Right lobe of liver (tissue), 6 donors: ENCODE measurements at regions not wholly inside any gene's neighbourhood (a gene's known extent, or its start where the extent isn't known, plus 50 kb on each side); places are given as distances from the start of the nearest gene placed in this dataset.

ENCODE experiments used
- ATAC-seq, 4 donors: fragments of 200-7000 bp; cut with Tn5 transposase; one replicate each; pipeline ENCODE4 v1.9.1; 2020; ENCODE audit warnings: mild to moderate bottlenecking in 4 of 4, moderate library complexity in 4 of 4
- DNase-seq, 3 donors: peaks; one replicate each; pipeline ENCODE4 v3.0.0-alpha.2; 2020
- H3K27ac ChIP-seq, 3 donors: fragments of 200-600 bp; one replicate each; pipeline ENCODE4 v1.8.0; 2022
- H3K27me3 ChIP-seq, 2 donors: fragments of 200-600 bp; one replicate each; pipeline ENCODE4 v1.8.0; 2022
- H3K36me3 ChIP-seq, 4 donors: fragments of 200-600 bp; sonication (generic) in 1 of 4; one replicate each; pipeline versions ENCODE4 v1.5.1 to v1.8.0; 2017 to 2022; ENCODE audit warnings: control low read depth in 1 of 4
- H3K4me1 ChIP-seq, 4 donors: fragments of 200-600 bp; sonication (generic) in 1 of 4; one replicate each; pipeline versions ENCODE4 v1.5.1 to v1.8.0; 2017 to 2022; ENCODE audit warnings: control low read depth in 1 of 4
- H3K4me3 ChIP-seq, 3 donors: fragments of 200-600 bp; one replicate each; pipeline ENCODE4 v1.8.0; 2022
- H3K9me3 ChIP-seq, 4 donors: fragments of 200-600 bp; sonication (generic) in 1 of 4; one replicate each; pipeline versions ENCODE4 v1.5.1 to v1.8.0; 2017 to 2022; ENCODE audit warnings: control low read depth in 1 of 4
- POLR2A ChIP-seq: fragments of 450-650 bp; IDR thresholded peaks from one replicate; pipeline ENCODE4 v1.6.1; 2017; ENCODE audit warnings: antibody characterized with exemption, mild to moderate bottlenecking
- WGBS: methylation state at CpG from one replicate; pipeline ENCODE4 v1.1.6; 2018; ENCODE audit warnings: low coverage, low lambda C conversion rate; ENCODE audit not compliant: insufficient coverage; ENCODE audit errors: missing lambda C conversion rate; 5-methylcytosine and 5-hydroxymethylcytosine counted together
- intact Hi-C, 2 donors: fragments of 100-400 bp; cut with DNase I; formaldehyde crosslinking; loops; one replicate each; pipeline versions ENCODE4 v1.11.2 to v1.14.1; 2022
- TF ChIP-seq, protein P1 (sequence below), 4 donors: fragments of 200-600 bp in 3 of 4; fragments of 450-650 bp in 1 of 4; IDR thresholded peaks; one replicate each; pipeline versions ENCODE4 v1.5.1 to v1.8.0; 2016 to 2022; ENCODE audit warnings: antibody characterized with exemption in 4 of 4, mild to moderate bottlenecking in 2 of 4
- donor health status: DM: no; HTN: yes; CAD: no.
- donor health status: DM: no; HTN: no; CAD: no.
- donor health status: DM: no; HTN: no; CAD: no.
- donor health status: DM: no; HTN: yes; CAD: no.
- donor health status: DM: no; HTN: yes; CAD: no.

- no peak for TF ChIP-seq POLR2A
- TF ChIP-seq, protein P1, sequence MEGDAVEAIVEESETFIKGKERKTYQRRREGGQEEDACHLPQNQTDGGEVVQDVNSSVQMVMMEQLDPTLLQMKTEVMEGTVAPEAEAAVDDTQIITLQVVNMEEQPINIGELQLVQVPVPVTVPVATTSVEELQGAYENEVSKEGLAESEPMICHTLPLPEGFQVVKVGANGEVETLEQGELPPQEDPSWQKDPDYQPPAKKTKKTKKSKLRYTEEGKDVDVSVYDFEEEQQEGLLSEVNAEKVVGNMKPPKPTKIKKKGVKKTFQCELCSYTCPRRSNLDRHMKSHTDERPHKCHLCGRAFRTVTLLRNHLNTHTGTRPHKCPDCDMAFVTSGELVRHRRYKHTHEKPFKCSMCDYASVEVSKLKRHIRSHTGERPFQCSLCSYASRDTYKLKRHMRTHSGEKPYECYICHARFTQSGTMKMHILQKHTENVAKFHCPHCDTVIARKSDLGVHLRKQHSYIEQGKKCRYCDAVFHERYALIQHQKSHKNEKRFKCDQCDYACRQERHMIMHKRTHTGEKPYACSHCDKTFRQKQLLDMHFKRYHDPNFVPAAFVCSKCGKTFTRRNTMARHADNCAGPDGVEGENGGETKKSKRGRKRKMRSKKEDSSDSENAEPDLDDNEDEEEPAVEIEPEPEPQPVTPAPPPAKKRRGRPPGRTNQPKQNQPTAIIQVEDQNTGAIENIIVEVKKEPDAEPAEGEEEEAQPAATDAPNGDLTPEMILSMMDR (IDR thresholded peaks at IDR 0.05): no peak
- no peak for DNase-seq
- Histone ChIP-seq H3K36me3 (no peaks in the 10 kb centered on the region), H3K4me3 (no peak overlapping the region), H3K9me3 (no peaks in the 10 kb centered on the region), H3K27me3 (no peaks in the 10 kb centered on the region), H3K27ac (no peak overlapping the region), H3K4me1 (no peaks in the 10 kb centered on the region)
- 79% methylated on average over 3 of the region's 4 CpGs for WGBS
- intact Hi-C loops: no loop called here
- ATAC-seq: no peak
Measured at GRCh38 chr11:11107076-11107723, 245.8 kb downstream of the CSNK2A3 start.

GRCh38 chr11:11105361-11105760, 247.5 kb upstream of the ZBED5 start:
- TF ChIP-seq, protein P1 (IDR thresholded peaks at IDR 0.05): no peak
- no peak for TF ChIP-seq POLR2A
- intact Hi-C loops: no loop called here
- WGBS: no CpG with 5 or more reads among the region's 1 CpG
- H3K36me3 ChIP-seq: no peaks in the 10 kb centered on the region
- H3K27ac ChIP-seq: no peak overlapping the region
- H3K9me3 ChIP-seq: no peaks in the 10 kb centered on the region
- H3K4me3 ChIP-seq: no peak overlapping the region
- no peaks in the 10 kb centered on the region for H3K27me3 ChIP-seq
- ATAC-seq (no peak), DNase-seq (no peak)
- no peaks in the 10 kb centered on the region for H3K4me1 ChIP-seq

DNA sequence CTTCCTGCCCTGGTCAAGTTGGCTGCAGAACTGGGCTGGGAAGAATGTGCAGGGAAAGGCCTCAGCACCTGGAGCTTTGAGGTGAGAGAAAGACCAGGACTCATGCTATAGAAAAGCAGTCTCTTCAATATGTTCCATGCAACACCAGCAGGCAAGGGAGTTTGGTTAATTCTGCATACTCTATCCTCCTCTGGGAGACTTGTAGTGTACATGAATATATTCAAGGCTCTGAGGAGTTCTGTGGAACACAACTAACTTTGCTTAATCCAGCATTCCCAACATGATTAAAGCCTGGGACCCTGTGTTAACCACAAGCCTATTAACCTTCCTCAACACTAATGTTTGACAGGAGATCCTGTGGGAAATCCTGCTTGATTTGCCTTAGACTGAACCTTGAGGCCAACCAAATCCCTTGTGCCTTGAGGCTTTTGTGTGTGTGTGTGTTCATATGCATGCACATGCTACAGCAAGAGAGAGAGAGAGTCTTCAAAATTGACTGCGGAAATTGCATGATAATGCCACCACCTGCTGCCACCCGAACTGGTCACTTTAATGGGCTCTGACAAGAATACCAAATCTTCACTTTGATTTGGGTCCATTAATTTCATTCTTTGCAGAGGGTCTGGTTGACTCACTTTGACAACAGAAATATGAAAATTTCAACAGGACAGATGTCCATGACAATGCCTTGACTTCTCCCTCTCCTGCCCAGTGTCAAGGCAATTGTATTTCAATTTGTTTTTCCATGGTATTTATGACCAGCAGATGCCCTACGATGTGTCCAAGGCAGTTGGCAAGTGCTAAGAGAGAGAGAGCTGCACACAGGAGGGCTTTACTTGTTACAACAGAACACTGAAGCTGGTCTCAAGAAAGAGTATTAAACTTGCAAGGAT, 238.2 kb upstream of the ZBED5 start:
- Histone ChIP-seq H3K9me3 (no peaks in the 10 kb centered on the region), H3K27me3 (no peaks in the 10 kb centered on the region), H3K4me1 (no peaks in the 10 kb centered on the region), H3K36me3 (no peaks in the 10 kb centered on the region), H3K27ac (no peak overlapping the region), H3K4me3 (no peak overlapping the region)
- TF ChIP-seq, protein P1 (IDR thresholded peaks at IDR 0.05): no peak
- TF ChIP-seq POLR2A: no peak
- 69% methylated on average over 3 of the region's 3 CpGs for WGBS
- ATAC-seq (no peak), DNase-seq (no peak)
- intact Hi-C loops: no loop called here

DNA sequence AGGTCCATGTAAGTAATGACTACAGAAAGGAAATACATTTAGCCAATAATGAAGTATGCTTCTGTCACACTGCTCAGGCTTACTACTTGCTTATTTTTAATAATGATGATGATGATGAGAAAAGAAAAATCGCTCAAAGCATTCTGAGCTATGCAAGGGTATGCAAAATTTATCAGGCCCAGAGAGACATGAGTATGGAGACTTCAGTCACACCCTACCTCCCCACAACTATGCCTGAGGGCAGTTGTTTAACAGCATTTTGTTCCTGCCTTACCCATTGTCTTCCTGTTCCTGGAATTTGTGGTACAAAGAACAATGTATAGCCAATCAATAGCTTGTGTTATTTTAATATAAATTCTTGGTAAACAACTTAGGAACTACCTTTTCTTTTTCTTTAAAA, 232.6 kb upstream of the ZBED5 start:
- WGBS: 42% methylated on average over 1 of the region's 1 CpG
- Histone ChIP-seq H3K36me3 (no peaks in the 10 kb centered on the region), H3K27ac (no peak overlapping the region), H3K4me3 (no peak overlapping the region), H3K27me3 (no peaks in the 10 kb centered on the region), H3K9me3 (no peaks in the 10 kb centered on the region), H3K4me1 (no peaks in the 10 kb centered on the region)
- DNase-seq: no peak
- ATAC-seq: no peak
- TF ChIP-seq, protein P1 (IDR thresholded peaks at IDR 0.05): no peak
- no peak for TF ChIP-seq POLR2A
- intact Hi-C loops: no loop called here
